Kidney (tissue), 13 donors: ENCODE measurements at regions not wholly inside any gene's neighbourhood (a gene's known extent, or its start where the extent isn't known, plus 50 kb on each side); places are given as distances from the start of the nearest gene placed in this dataset.

Experiments
- DNase-seq, 5 donors: peaks; one replicate each; pipeline ENCODE4 v3.0.0-alpha.2; 2013 to 2020
- FAIRE-seq: peaks from 2 replicates; lab custom pipeline; 2012; peaks lifted over from hg19 to GRCh38; lab: Jason Lieb, UNC
- H3K27ac ChIP-seq, 2 donors: one replicate each; pipeline ENCODE4 v1.7.0; 2013; ENCODE audit warnings: low read depth in 2 of 2, low read length in 2 of 2, inconsistent platforms in 1 of 2
- H3K27me3 ChIP-seq: one replicate; pipeline ENCODE4 v1.7.1; 2013; ENCODE audit warnings: low read length, inconsistent platforms; ENCODE audit not compliant: control insufficient read depth, insufficient read depth
- H3K36me3 ChIP-seq, 3 donors: one replicate each; pipeline versions ENCODE4 v1.7.0 to v1.7.1; 2013; ENCODE audit warnings: low read length in 3 of 3, control low read depth in 1 of 3, inconsistent platforms in 1 of 3; ENCODE audit not compliant: insufficient read depth in 3 of 3, control insufficient read depth in 2 of 3
- H3K4me1 ChIP-seq, 3 donors: one replicate each; pipeline versions ENCODE4 v1.7.0 to v1.7.1; 2013; ENCODE audit warnings: low read length in 3 of 3, inconsistent platforms in 1 of 3, low read depth in 1 of 3; ENCODE audit not compliant: control insufficient read depth in 2 of 3, insufficient read depth in 2 of 3
- H3K4me3 ChIP-seq, 3 donors: one replicate each; pipeline versions ENCODE4 v1.7.0 to v1.8.1; 2013; ENCODE audit warnings: low read length in 3 of 3, control low read depth in 1 of 3, inconsistent platforms in 1 of 3
- H3K9ac ChIP-seq, 3 donors: one replicate each; pipeline versions ENCODE4 v1.7.0 to v1.7.1; 2013; ENCODE audit warnings: low read length in 3 of 3, control low read depth in 1 of 3, inconsistent platforms in 1 of 3
- H3K9me3 ChIP-seq, 3 donors: one replicate each; pipeline versions ENCODE4 v1.7.0 to v1.7.1; 2013; ENCODE audit warnings: low read length in 3 of 3, control low read depth in 1 of 3, inconsistent platforms in 1 of 3; ENCODE audit not compliant: control insufficient read depth in 2 of 3, insufficient read depth in 1 of 3
- intact Hi-C: fragments of 100-400 bp; cut with DNase I; formaldehyde crosslinking; loops from one replicate; pipeline ENCODE4 v1.11.1; 2022
- TF ChIP-seq, protein P1 (sequence below): IDR thresholded peaks from 3 replicates; pipeline ENCODE4 v1.5.1; 2012; ENCODE audit warnings: mild to moderate bottlenecking, moderate library complexity, borderline replicate concordance; ENCODE audit not compliant: insufficient read depth; ENCODE audit errors: extremely low read depth
- donor health status: control.
- donor health status: control.
- donor health status: control.
- donor health status: control.
- donor health status: control.
- donor health status: DM: yes; HTN: yes; CAD: no.
- donor health status: Normal renal cell carcinoma (clear cell type).

- Histone ChIP-seq H3K27me3 (no peaks in the 10 kb centered on the region), H3K9me3 (no peaks in the 10 kb centered on the region), H3K4me3 (no peak overlapping the region), H3K4me1 (no peaks in the 10 kb centered on the region), H3K9ac (no peak overlapping the region), H3K27ac (no peak overlapping the region), H3K36me3 (no peaks in the 10 kb centered on the region)
- intact Hi-C loops, result no loop called here
- DNase-seq, result no peak
- FAIRE-seq, result no peak
- TF ChIP-seq, protein P1, sequence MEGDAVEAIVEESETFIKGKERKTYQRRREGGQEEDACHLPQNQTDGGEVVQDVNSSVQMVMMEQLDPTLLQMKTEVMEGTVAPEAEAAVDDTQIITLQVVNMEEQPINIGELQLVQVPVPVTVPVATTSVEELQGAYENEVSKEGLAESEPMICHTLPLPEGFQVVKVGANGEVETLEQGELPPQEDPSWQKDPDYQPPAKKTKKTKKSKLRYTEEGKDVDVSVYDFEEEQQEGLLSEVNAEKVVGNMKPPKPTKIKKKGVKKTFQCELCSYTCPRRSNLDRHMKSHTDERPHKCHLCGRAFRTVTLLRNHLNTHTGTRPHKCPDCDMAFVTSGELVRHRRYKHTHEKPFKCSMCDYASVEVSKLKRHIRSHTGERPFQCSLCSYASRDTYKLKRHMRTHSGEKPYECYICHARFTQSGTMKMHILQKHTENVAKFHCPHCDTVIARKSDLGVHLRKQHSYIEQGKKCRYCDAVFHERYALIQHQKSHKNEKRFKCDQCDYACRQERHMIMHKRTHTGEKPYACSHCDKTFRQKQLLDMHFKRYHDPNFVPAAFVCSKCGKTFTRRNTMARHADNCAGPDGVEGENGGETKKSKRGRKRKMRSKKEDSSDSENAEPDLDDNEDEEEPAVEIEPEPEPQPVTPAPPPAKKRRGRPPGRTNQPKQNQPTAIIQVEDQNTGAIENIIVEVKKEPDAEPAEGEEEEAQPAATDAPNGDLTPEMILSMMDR, result no peak
Measured at GRCh38 chr5:135100431-135100830, 66.4 kb upstream of the PITX1 start.

GRCh38 chr5:135100011-135100410, 66.0 kb upstream of the PITX1 start:
- no peak for FAIRE-seq
- H3K9me3 ChIP-seq, result no peaks in the 10 kb centered on the region
- no peak overlapping the region for H3K4me3 ChIP-seq
- H3K4me1 ChIP-seq, result no peaks in the 10 kb centered on the region
- intact Hi-C loops, result no loop called here
- no peak overlapping the region for H3K9ac ChIP-seq
- H3K36me3 ChIP-seq, result no peaks in the 10 kb centered on the region
- no peaks in the 10 kb centered on the region for H3K27me3 ChIP-seq
- DNase-seq, result no peak
- H3K27ac ChIP-seq, result no peak overlapping the region
- TF ChIP-seq, protein P1, result no peak

- Histone ChIP-seq H3K27me3 (no peaks in the 10 kb centered on the region), H3K27ac (no peak overlapping the region), H3K4me1 (no peaks in the 10 kb centered on the region), H3K9me3 (no peaks in the 10 kb centered on the region), H3K9ac (no peak overlapping the region), H3K36me3 (no peaks in the 10 kb centered on the region), H3K4me3 (no peak overlapping the region)
- DNase-seq (no peak), FAIRE-seq (no peak)
- intact Hi-C loops, result no loop called here
- TF ChIP-seq, protein P1, result no peak
Measured at GRCh38 chr5:135097390-135097789, 63.4 kb upstream of the PITX1 start.

GRCh38 chr5:135095871-135096270, 61.8 kb upstream of the PITX1 start:
- TF ChIP-seq, protein P1, result no peak
- Histone ChIP-seq H3K4me1 (no peaks in the 10 kb centered on the region), H3K36me3 (no peaks in the 10 kb centered on the region), H3K4me3 (no peak overlapping the region), H3K27me3 (no peaks in the 10 kb centered on the region), H3K27ac (no peak overlapping the region), H3K9me3 (no peaks in the 10 kb centered on the region), H3K9ac (no peak overlapping the region)
- intact Hi-C loops, result no loop called here
- DNase-seq (no peak), FAIRE-seq (no peak)
